NCI-H82 treated with DMSO at 0.1 percent for 48 hours (cell line): ENCODE measurements at regions not wholly inside any gene's neighbourhood (a gene's known extent, or its start where the extent isn't known, plus 50 kb on each side); places are given as distances from the start of the nearest gene placed in this dataset.

ENCODE experiments used
- DNase-seq: peaks from one replicate; lab custom pipeline; 2025; ENCODE audit not compliant: unreplicated experiment; lab: John Stamatoyannopoulos, UW

- no peak for DNase-seq
These were observed 384.5 kb upstream of the CCDC196 start for GRCh38 chr14:66101662-66102061.

DNA sequence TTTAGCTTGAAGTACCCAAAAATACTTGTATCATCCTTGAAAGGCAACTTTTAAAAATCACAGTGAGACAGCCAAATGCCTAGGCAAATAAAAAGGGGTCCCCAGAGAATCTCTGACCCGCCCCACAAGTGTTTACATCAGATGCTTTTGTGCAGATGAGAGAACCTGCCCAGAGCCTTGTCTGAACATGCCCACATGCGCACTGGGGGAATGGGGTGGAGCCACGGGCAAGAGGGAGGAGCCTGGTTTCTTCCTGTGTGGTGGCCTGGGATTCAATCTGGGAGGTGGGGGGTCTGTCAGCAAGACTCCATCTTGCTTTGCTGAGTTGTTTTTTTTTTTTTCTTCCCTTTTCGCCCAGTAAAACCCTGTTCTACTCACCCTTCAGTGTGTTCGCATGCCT lies 381.7 kb upstream of the CCDC196 start:
- DNase-seq = no peak

GRCh38 chr14:66105815-66106214 lies 380.4 kb upstream of the CCDC196 start:
- no peak for DNase-seq

DNA sequence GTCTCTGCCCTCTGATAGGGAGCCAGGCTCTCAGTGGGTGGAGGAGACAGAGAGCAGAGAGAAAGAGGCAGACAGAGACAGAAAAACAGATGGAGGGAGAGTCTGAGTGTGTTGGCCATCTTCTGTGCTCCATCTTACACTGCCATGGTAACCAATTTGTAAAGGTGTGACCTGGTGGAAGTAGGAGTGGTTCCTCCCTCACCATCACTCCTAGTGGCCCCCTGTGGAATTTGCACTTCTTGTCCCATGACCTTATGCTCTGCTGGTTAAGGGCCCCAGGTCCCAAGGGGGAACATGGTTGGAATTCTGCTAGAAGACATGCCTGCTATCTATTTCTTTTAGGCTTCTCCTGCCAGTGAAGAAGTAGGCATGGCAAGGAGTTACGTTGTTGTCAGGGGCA lies 376.7 kb upstream of the CCDC196 start:
- no peak for DNase-seq

DNA sequence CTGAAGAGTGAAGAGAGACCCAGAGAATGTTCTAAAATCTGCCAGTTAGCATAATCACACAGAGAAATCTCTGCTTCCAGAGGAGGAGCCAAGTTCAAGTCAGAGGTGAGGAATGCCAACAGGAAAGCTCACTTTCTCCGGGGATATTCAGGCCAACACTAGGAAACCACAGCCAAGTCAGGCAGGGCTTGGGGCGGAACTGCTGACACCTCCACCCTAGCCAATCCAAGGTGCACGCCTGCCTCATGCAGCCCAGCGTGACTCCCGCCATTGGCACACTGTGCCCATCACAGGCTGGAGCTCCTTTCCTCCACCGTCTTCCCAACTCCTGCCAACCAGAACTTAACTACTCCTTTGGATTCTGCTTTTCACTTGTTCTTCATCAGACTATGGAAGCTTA lies 374.3 kb upstream of the CCDC196 start:
- no peak for DNase-seq

GRCh38 chr14:66114071-66114470 lies 372.1 kb upstream of the CCDC196 start:
- no peak for DNase-seq

DNA sequence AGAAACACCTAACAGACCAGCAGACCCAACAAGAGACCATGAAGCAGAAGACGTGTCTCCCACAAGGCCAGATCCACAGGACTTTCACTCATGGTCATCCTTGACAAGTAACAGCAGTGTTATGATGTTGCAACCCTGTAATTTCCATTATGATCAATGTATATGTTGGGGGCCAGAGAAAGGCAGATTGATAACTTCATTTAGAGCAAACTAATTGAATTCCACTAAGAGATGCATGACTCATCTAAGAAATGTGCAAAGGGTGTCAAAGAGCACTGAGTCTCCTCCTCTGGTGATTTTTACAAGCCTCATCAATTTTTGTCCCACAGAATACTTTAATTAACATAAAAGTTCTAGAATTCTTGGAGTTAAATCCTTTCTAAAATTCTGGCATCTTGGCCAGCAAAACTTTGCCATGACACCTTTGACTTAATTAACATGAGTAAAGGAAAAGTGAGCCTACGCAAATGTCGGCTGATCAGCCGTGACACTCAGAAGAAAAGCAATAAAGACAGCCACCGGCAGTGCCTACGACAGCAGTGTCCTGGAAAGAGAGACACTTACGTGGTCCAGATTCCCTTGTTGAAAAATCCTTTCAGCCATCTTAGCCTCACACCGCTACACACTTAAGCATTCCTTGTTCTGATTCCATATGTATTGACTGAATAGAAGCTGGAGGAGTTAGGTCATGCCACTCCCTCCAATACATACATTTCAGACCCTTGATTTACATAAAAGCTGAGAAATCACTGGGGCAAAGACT lies 370.2 kb upstream of the CCDC196 start:
- no peak for DNase-seq

DNA sequence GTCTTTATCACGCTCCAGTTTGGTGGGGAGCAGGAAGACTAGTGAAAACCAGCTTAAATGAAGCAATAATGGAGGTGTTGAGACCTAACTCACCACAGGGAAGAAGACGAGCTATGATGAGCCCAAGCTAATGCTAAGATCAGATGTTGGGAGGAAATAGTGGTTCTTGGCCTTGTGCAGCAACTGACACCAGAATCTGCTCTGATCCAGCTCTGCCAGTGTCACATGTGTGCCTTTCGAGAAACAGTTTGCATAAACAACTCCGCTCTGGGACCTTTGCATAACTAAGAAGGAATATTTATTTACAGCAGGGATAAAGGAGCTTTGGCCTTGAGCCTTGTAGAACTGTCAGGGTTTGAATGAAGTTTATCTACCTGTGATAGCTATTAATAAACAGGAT lies 369.4 kb upstream of the CCDC196 start:
- DNase-seq = no peak

DNA sequence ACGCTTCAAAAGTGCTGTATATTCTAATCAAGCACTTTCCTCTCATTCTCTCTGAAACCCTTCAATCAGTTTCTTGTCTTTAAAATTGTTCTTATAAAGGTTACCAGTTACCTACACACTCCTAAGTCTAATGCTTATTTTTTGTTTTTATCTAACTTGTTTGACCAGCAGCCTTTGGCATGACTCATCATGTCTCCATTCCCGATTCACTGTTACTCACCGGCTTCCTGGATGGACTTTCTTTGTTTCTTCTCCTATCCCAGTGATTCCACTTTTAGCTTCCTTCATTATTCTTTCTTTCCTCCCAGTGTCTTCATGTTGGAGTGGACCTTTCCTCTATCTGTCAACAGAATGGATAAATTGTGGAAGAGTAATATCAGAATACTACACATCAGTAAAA lies 368.6 kb upstream of the CCDC196 start:
- DNase-seq = no peak

DNA sequence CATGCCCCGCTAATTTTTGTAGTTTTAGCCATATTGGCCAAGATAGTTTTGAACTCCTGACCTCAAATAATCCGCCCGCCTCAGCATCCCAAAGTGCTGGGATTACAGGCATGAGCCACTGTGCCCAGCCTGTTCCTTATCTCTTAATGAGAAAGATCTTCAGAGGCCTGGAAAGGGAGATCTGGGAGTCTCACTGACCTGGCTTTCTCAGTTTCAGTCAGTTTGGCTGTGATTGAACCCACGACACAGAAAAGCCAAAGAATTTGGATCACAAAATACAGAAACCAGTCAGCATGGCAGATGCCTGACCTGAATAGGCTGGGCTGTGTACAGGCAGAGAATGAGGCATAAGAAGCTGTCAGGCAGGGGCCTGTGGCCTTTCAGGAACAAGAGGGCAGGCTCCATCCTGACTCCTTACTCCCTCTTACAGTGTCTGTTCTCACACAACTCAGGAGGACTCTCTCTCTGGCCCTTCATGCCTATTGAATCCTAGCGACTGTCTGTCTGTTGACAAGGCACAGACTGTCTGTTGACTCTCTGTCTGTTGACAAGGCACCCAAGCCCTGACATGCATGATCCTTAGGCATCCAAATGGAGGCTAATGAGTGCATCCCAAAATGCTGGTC lies 366.5 kb upstream of the CCDC196 start:
- no peak for DNase-seq

- DNase-seq = no peak
These were observed 365.8 kb upstream of the CCDC196 start for GRCh38 chr14:66120402-66120801.

DNA sequence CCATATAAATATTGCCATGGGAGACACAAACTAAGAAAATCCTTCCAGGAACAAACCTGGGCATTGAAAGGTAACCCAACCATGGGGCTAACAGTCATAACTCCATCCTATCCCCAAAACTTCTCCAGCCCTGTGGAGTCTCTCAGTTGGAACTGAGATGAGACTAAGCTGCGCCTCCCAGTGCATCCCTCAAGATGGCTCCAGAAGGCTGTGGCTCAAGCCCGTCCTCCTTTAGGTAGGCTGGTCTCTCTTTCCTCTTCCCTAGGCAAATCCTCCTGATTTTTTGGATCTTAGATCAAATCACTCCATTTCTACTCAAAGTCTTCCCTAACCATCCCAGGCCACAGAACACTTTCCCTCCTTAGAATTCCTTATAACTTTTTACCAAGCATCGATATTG lies 364.3 kb upstream of the CCDC196 start:
- DNase-seq = no peak

- no peak for DNase-seq
These were observed 356.9 kb upstream of the CCDC196 start for GRCh38 chr14:66129224-66129623.

DNA sequence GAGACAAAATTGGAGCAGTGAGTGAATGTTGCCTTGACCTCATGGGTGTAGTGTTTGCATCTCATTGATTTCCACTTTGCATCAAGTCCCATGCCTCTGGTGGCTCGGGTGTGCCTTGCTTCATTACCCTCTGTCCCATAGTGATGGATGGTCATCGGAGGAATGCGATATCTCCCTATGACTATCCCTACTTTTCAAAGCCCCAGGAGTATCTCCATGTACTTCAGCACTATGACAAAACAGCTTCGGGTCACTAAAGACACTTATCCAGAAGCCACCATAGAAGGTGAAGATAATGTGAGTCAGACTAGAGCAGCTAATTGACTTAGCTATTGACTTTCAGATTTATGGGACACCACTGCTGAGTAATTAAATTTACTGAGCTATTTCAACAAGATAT lies 355.1 kb upstream of the CCDC196 start:
- peak; percentile 0 for DNase-seq

- no peak for DNase-seq
These were observed 352.5 kb upstream of the CCDC196 start for GRCh38 chr14:66133666-66134065.

- no peak for DNase-seq
These were observed 350.3 kb upstream of the CCDC196 start for GRCh38 chr14:66135831-66136230.

- DNase-seq = no peak
These were observed 349.1 kb upstream of the CCDC196 start for GRCh38 chr14:66137081-66137480.

DNA sequence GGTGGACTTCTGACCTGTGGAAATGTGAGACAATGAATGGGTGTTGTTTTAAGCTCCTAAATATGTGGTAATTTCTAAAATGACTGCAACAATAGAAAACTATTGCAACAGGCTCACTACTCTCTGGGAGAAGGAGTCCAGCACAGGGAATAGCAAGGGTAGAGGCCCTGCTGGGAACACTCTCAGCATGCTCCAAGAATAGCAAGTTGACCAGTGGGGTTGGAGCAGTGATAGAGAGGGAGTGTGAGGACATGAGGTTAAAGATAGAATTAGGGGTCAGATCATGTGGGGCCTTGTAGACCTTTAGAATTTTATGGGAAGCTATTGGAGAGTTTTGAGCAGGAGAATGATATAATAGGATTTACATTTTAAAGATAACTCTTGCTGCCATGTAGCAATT lies 346.7 kb upstream of the CCDC196 start:
- DNase-seq = no peak

DNA sequence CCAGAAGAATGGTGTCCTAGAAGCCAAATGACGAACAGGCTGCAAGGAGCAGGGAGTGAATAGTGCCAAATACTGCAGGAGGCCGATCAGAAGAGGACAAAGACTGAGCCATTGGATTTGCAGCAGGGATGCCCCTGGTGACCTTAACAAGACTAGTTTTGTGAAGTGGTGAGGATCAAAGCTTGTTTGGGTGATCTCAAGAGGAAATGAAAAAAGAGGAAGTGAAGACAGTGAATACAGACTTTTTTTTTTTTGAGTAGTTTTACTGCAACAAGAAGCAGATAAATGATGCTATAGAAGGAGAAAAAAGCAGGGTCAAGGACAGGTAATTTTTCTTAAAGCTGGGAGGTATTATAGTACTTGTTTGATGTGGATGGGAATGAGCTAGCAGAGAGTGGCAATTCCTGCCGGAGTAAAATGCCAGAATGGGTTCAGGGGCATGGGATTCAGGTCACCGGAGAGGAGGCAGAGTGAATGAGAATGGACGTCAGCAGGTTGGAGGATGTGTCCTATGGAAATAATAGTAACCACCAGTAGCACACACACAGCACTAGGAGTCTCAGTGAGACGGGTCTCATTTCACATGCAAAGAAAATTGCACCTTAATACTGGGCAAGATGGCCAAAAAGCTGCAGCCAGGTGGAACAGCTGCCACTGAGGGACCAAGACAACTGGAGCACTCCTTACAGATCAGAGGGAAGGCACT lies 345.8 kb upstream of the CCDC196 start:
- DNase-seq = no peak

DNA sequence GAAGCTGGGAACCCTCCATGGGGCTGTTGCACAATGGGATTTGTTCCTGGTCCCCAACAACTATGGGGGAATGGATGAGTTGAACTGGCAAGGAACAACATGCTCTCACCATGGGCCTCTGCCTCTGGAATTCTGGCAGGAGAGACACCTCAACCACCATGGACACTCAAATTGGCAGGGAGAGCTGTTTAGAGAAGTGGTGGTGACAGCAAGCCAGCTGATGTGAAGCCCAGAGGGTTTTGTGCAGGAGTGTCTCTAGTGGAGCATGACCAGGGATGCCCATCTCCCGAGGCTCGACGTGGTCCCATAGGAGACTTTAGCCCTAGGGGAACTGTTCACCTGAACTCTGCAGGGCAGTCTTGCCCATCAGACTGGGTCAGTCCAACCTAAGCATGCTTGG lies 345.2 kb upstream of the CCDC196 start:
- DNase-seq = no peak

GRCh38 chr14:66141733-66142132 lies 344.4 kb upstream of the CCDC196 start:
- DNase-seq = no peak

- DNase-seq = peak; percentile 22
These were observed 342.6 kb upstream of the CCDC196 start for GRCh38 chr14:66143387-66144112.
